BLaER1 (cell line): ENCODE measurements at regions not wholly inside any gene's neighbourhood (a gene's known extent, or its start where the extent isn't known, plus 50 kb on each side); places are given as distances from the start of the nearest gene placed in this dataset.
A peak's percentile ranks its signal among the peaks of the same experiment; 100 is the strongest.

Experiments
- H3K27ac ChIP-seq: shearing (Covaris generic); formaldehyde crosslinking; 2 replicates; pipeline ENCODE4 v1.8.1; 2022
- H3K27me3 ChIP-seq: shearing (Covaris generic); formaldehyde crosslinking; 2 replicates; pipeline ENCODE4 v1.8.1; 2022
- H3K36me3 ChIP-seq: shearing (Covaris generic); formaldehyde crosslinking; 2 replicates; pipeline ENCODE4 v1.8.1; 2022
- H3K4me1 ChIP-seq: shearing (Covaris generic); formaldehyde crosslinking; 2 replicates; pipeline ENCODE4 v1.8.1; 2022
- H3K4me2 ChIP-seq: shearing (Covaris generic); formaldehyde crosslinking; 2 replicates; pipeline ENCODE4 v1.8.1; 2022
- H3K4me3 ChIP-seq: shearing (Covaris generic); formaldehyde crosslinking; 2 replicates; pipeline ENCODE4 v1.8.1; 2022
- H3K9ac ChIP-seq: shearing (Covaris generic); formaldehyde crosslinking; 2 replicates; pipeline ENCODE4 v1.8.1; 2022
- H3K9me3 ChIP-seq: shearing (Covaris generic); formaldehyde crosslinking; 2 replicates; pipeline ENCODE4 v1.8.1; 2022
- H4K20me1 ChIP-seq: shearing (Covaris generic); formaldehyde crosslinking; 2 replicates; pipeline ENCODE4 v1.8.1; 2022
- Cebpa-rat ChIP-seq: shearing (Covaris generic); IDR thresholded peaks from 2 replicates; pipeline ENCODE4 v1.8.1; 2022

- no peak for TF ChIP-seq Cebpa-rat
- no peaks in the 10 kb centered on the region for H3K27me3 ChIP-seq
- no peak overlapping the region for H3K27ac ChIP-seq
- peaks cover 9% of the 10 kb centered on the region for H3K9me3 ChIP-seq
- no peaks in the 10 kb centered on the region for H4K20me1 ChIP-seq
- no peak overlapping the region for H3K4me3 ChIP-seq
- H3K4me1 ChIP-seq, result no peaks in the 10 kb centered on the region
- H3K9ac ChIP-seq, result no peak overlapping the region
- H3K4me2 ChIP-seq, result no peak overlapping the region
- no peaks in the 10 kb centered on the region for H3K36me3 ChIP-seq
Observed at GRCh38 chr10:42482411-42482810, 156.0 kb downstream of the ZNF33B start.

- Histone ChIP-seq H3K4me2 (no peak overlapping the region), H3K9ac (no peak overlapping the region), H4K20me1 (no peaks in the 10 kb centered on the region), H3K4me1 (no peaks in the 10 kb centered on the region), H3K27ac (no peak overlapping the region), H3K9me3 (no peaks in the 10 kb centered on the region), H3K36me3 (no peaks in the 10 kb centered on the region), H3K27me3 (no peaks in the 10 kb centered on the region), H3K4me3 (no peak overlapping the region)
- TF ChIP-seq Cebpa-rat, result no peak
Observed at GRCh38 chr10:42479057-42479456, 159.3 kb downstream of the ZNF33B start.

DNA sequence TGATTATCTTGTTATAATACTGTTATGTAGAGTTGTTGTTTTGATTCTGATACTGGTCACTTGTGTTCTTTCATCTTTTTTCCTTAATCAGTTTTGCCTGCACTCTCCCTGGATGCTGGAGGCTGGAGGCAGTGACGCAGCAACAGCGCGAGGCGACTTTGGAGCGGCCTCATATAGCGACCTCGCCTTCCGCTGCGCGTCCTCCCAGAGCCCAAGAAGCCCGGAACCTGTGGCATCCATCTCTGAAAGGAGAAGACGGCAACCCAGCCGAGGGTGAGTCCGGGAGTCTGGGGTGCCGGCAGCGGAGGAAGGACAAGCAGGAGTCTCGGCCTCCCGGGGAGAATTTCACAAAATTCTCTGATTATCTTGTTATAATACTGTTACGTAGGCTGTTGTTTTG lies 161.2 kb downstream of the ZNF33B start:
- Histone ChIP-seq H3K27me3 (no peaks in the 10 kb centered on the region), H3K9me3 (no peaks in the 10 kb centered on the region), H3K36me3 (no peaks in the 10 kb centered on the region), H3K4me1 (no peaks in the 10 kb centered on the region), H3K9ac (no peak overlapping the region), H3K27ac (no peak overlapping the region), H4K20me1 (no peaks in the 10 kb centered on the region), H3K4me3 (no peak overlapping the region), H3K4me2 (no peak overlapping the region)
- no peak for TF ChIP-seq Cebpa-rat

DNA sequence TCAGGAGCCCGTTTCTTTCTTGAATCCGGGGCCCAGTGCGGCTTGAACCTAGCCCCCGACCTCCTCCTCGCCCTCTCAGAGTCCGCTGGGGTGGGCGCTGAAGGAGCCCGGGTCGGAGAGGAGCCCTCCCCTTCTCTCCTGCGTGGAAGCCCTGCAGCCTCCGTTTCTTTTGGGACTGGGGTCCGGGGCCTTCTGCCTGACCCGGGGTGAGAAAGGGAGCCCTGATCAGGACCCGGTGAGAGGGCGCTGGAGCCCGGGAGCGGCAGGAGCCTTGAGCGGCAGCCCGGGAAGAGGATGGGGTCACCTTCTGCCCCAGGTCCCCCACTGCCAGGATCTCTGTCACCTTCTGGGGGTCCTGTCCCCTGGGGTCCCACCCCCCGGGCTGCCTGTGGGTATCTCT lies 162.3 kb downstream of the ZNF33B start:
- no peak for TF ChIP-seq Cebpa-rat
- Histone ChIP-seq H4K20me1 (no peaks in the 10 kb centered on the region), H3K36me3 (no peaks in the 10 kb centered on the region), H3K4me1 (no peaks in the 10 kb centered on the region), H3K4me3 (no peak overlapping the region), H3K9ac (no peak overlapping the region), H3K4me2 (no peak overlapping the region), H3K27ac (no peak overlapping the region), H3K27me3 (no peaks in the 10 kb centered on the region), H3K9me3 (no peaks in the 10 kb centered on the region)

DNA sequence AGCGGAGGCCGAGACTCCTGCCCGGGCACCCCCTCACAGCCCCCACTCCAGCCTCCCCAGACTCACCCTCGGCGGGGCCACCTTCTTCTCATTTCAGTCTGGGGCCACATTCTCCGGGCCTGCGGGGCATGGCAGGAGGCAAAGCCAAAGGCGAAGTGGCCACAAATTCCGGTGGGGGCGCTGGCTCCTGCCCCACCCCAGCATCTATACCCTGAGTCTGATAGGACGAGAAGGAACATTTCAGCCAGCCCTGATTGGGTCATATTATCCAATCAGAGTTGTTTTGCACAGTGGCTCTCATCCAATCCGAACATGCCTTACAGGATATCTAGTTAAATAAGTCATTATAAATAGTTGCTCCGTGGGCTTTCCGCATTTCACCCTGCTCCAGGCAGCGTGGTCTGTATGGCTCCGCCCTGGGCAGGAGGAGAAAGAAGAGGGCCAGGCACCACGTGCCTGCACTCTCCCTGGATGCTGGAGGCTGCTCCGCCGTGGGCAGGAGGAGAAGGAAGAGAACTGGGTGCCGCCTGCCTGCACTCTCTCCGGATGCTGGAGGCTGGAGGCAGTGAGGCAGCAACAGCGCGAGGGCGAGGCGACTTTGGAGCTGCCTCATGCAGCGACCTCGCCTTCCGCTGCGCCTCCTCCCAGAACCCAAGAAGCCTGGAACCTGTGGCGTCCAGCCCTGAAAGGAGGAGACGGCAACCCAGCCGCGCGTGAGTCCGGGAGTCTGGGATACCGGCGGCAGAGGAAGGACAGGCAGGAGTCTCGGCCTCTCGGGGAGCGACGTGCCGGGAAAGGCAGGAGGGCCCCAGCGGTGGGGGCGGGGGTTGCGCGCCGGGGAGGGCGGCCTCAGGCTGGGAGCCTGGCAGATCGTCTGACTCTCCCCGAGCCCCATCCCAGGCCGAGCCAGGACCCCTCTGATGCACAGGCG lies 162.9 kb downstream of the ZNF33B start:
- no peaks in the 10 kb centered on the region for H3K9me3 ChIP-seq
- H3K4me2 ChIP-seq, result no peak overlapping the region
- TF ChIP-seq Cebpa-rat, result no peak
- no peak overlapping the region for H3K4me3 ChIP-seq
- H3K4me1 ChIP-seq, result no peaks in the 10 kb centered on the region
- H3K27ac ChIP-seq, result no peak overlapping the region
- no peak overlapping the region for H3K9ac ChIP-seq
- H3K36me3 ChIP-seq, result no peaks in the 10 kb centered on the region
- no peaks in the 10 kb centered on the region for H3K27me3 ChIP-seq
- H4K20me1 ChIP-seq, result no peaks in the 10 kb centered on the region

GRCh38 chr10:42454313-42454712 lies 184.1 kb downstream of the ZNF33B start:
- Histone ChIP-seq H3K4me2 (no peak overlapping the region), H3K4me3 (no peak overlapping the region), H3K27me3 (no peaks in the 10 kb centered on the region), H3K27ac (no peak overlapping the region), H3K9me3 (peaks cover 9% of the 10 kb centered on the region), H3K4me1 (no peaks in the 10 kb centered on the region), H3K9ac (no peak overlapping the region), H4K20me1 (no peaks in the 10 kb centered on the region), H3K36me3 (no peaks in the 10 kb centered on the region)
- no peak for TF ChIP-seq Cebpa-rat

GRCh38 chr10:42431095-42431494 lies 207.3 kb downstream of the ZNF33B start:
- no peaks in the 10 kb centered on the region for H3K4me1 ChIP-seq
- no peaks in the 10 kb centered on the region for H3K27me3 ChIP-seq
- no peak overlapping the region for H3K4me3 ChIP-seq
- no peak overlapping the region for H3K4me2 ChIP-seq
- no peak overlapping the region for H3K27ac ChIP-seq
- TF ChIP-seq Cebpa-rat, result peak; percentile 88; the same call in 1 of the 2 replicates
- H3K36me3 ChIP-seq, result no peaks in the 10 kb centered on the region
- H3K9me3 ChIP-seq, result no peaks in the 10 kb centered on the region
- H3K9ac ChIP-seq, result no peak overlapping the region
- no peaks in the 10 kb centered on the region for H4K20me1 ChIP-seq

DNA sequence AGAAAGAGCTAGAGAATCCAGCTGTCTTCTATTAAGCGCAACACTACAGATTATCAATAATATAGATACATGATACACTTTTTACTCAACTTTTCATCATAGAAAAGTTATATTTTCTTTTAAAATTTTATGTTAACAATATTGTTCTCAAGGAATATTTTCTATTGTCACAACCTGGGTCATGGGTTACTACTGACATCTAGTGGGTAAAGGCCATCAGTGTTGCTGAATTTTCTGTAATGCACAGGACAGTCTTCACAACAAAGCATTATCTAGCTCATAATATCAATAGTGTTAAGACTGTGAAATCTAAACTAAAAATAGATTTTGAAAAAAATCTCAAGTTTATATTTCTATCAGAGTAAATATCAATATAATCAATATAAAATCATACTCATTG lies 209.8 kb downstream of the ZNF33B start:
- H3K4me2 ChIP-seq, result no peak overlapping the region
- no peaks in the 10 kb centered on the region for H3K36me3 ChIP-seq
- no peak overlapping the region for H3K4me3 ChIP-seq
- H3K27ac ChIP-seq, result no peak overlapping the region
- H3K9me3 ChIP-seq, result no peaks in the 10 kb centered on the region
- H3K4me1 ChIP-seq, result no peaks in the 10 kb centered on the region
- no peaks in the 10 kb centered on the region for H3K27me3 ChIP-seq
- no peak overlapping the region for H3K9ac ChIP-seq
- H4K20me1 ChIP-seq, result no peaks in the 10 kb centered on the region
- TF ChIP-seq Cebpa-rat, result no peak

DNA sequence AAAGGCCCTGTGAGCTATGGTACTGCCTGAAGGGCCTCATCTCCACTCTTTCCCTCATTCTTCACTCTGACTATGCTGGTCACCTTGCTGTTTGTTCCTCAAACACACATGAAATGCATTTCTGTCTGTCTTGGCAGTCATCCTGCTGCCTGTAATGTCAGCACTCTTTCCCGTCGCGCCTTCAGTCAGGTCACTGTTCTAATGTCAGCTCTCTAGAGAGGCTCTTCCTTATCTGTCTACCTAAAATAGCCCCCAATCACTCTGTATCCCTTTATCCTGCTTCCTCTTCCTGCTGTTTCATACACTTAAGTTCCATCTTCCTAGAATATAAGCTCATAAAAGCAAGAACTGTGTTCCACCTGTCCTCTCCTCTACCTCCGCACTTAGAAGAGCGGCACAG lies 215.5 kb downstream of the ZNF33B start:
- H3K4me1 ChIP-seq, result no peaks in the 10 kb centered on the region
- H3K36me3 ChIP-seq, result no peaks in the 10 kb centered on the region
- no peaks in the 10 kb centered on the region for H3K27me3 ChIP-seq
- H3K27ac ChIP-seq, result no peak overlapping the region
- no peaks in the 10 kb centered on the region for H3K9me3 ChIP-seq
- no peak for TF ChIP-seq Cebpa-rat
- H3K4me3 ChIP-seq, result no peak overlapping the region
- H3K9ac ChIP-seq, result no peak overlapping the region
- H4K20me1 ChIP-seq, result no peaks in the 10 kb centered on the region
- no peak overlapping the region for H3K4me2 ChIP-seq

- no peak overlapping the region for H3K9ac ChIP-seq
- no peaks in the 10 kb centered on the region for H4K20me1 ChIP-seq
- no peak for TF ChIP-seq Cebpa-rat
- H3K4me3 ChIP-seq, result no peak overlapping the region
- H3K9me3 ChIP-seq, result no peaks in the 10 kb centered on the region
- H3K27ac ChIP-seq, result no peak overlapping the region
- no peaks in the 10 kb centered on the region for H3K4me1 ChIP-seq
- H3K27me3 ChIP-seq, result no peaks in the 10 kb centered on the region
- H3K4me2 ChIP-seq, result no peak overlapping the region
- no peaks in the 10 kb centered on the region for H3K36me3 ChIP-seq
Observed at GRCh38 chr10:42421812-42422211, 216.6 kb downstream of the ZNF33B start.
